ENCODE measurements at regions not wholly inside any gene's neighbourhood (a gene's known extent, or its start where the extent isn't known, plus 50 kb on each side); places are given as distances from the start of the nearest gene placed in this dataset.

- TF ChIP-seq PRPF4 (IDR thresholded peaks at IDR 0.05; ENCODE audit: insufficient read depth, low read depth, low read length, poor library complexity, severe bottlenecking) = no peak
- no peak for TF ChIP-seq PATZ1 (CRISPR knock-in tag; IDR thresholded peaks at IDR 0.05; ENCODE audit: borderline replicate concordance)
- 0 out of 2 replicates have a peak, but pooled peaks have one; percentile 29 for TF ChIP-seq EP400 (IDR thresholded peaks at IDR 0.05)
- no peak for TF ChIP-seq ZNF644 (tag; IDR thresholded peaks at IDR 0.05; ENCODE audit: low read depth)
- TF ChIP-seq ARID1B (IDR thresholded peaks at IDR 0.05) = peak; percentile 98
- TF ChIP-seq CHD1 (IDR thresholded peaks at IDR 0.05; ENCODE audit: low read length) = no peak
- no peak for TF ChIP-seq ZBTB49 (CRISPR knock-in tag; IDR thresholded peaks at IDR 0.05; ENCODE audit: borderline replicate concordance)
- no peak for TF ChIP-seq ZNF586 (CRISPR knock-in tag; conservative IDR thresholded peaks at IDR 0.05)
- no peak for TF ChIP-seq ZZZ3 (IDR thresholded peaks at IDR 0.05)
- TF ChIP-seq DPF2 (IDR thresholded peaks at IDR 0.05) = peak; percentile 98
- TF ChIP-seq MCM5 (IDR thresholded peaks at IDR 0.05; ENCODE audit: low read depth) = no peak
- TF ChIP-seq ARID4B (CRISPR knock-in tag; IDR thresholded peaks at IDR 0.05) = no peak
These were observed 69.7 kb upstream of the ANTXRL start (continued) for GRCh38 chr10:46216836-46217751.

All from K562 (cell line).